Heart left ventricle (tissue), 13 donors: ENCODE measurements at regions not wholly inside any gene's neighbourhood (a gene's known extent, or its start where the extent isn't known, plus 50 kb on each side); places are given as distances from the start of the nearest gene placed in this dataset.

Source experiments
- POLR2A ChIP-seq, 2 donors: fragments of 450-650 bp; IDR thresholded peaks; one replicate each; pipeline ENCODE4 v1.6.1; 2017; ENCODE audit warnings: antibody characterized with exemption in 2 of 2, mild to moderate bottlenecking in 2 of 2, moderate library complexity in 2 of 2
- TF ChIP-seq, protein P1 (sequence below), 12 donors: fragments of 200-600 bp; sonication (generic) in 4 of 12; IDR thresholded peaks; one replicate each; pipeline versions ENCODE4 v1.5.0 to v1.8.0; 2018 to 2022; ENCODE audit warnings: antibody characterized with exemption in 12 of 12, mild to moderate bottlenecking in 5 of 12
- donor health status: ischemic (EF 13 %, LVEDD 7.1; RV severe dilation, severe dysfunction).
- donor health status: DM: no; HTN: yes; CAD: no.
- donor health status: DM: no; HTN: no; CAD: no.
- donor health status: ischemic (EF 25% LVEDD 6.9; RV normal size, moderate dysfunction).
- donor health status: ischemic (EF 25% LVEDD 5.7; RV mildly dilated, moderate dysfunction).
- donor health status: ischemic (EF 35%, LVEDD 5.7; RV mildly dilated, moderate dysfunction).
- donor health status: nonischemic (EF 11% LVEDD 7.7; RV severe dilation, severe dysfunction).
- donor health status: DM: yes; HTN: yes; CAD: no.
- donor health status: PGD.
- donor health status: ischemic (EF 29% LVEDD 5.4; RV normal size, mild dysfunction).
- donor health status: nonischemic (EF 23%, LVEDD 6.1; RV moderate dilation, normal function).

DNA sequence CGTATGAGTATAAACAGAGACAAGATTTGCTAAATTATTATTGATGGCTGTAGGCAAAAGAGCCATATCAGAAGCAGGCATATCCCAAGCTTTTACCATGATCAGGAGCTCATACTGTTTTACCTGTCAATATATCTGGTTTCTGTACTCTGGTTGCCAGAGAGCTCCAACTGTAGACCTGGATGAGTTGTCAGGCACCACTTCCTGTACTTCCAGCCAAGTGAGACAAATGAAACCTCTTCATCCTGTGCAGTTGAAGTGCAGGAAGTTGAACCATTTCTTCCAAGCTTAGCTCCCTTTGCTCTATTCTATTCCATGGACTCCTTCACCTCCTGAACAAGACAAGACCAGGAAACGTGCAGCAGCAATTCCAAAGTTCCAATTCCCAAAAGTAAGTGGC lies 115.6 kb downstream of the ZNF281 start:
- TF ChIP-seq, protein P1, sequence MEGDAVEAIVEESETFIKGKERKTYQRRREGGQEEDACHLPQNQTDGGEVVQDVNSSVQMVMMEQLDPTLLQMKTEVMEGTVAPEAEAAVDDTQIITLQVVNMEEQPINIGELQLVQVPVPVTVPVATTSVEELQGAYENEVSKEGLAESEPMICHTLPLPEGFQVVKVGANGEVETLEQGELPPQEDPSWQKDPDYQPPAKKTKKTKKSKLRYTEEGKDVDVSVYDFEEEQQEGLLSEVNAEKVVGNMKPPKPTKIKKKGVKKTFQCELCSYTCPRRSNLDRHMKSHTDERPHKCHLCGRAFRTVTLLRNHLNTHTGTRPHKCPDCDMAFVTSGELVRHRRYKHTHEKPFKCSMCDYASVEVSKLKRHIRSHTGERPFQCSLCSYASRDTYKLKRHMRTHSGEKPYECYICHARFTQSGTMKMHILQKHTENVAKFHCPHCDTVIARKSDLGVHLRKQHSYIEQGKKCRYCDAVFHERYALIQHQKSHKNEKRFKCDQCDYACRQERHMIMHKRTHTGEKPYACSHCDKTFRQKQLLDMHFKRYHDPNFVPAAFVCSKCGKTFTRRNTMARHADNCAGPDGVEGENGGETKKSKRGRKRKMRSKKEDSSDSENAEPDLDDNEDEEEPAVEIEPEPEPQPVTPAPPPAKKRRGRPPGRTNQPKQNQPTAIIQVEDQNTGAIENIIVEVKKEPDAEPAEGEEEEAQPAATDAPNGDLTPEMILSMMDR (IDR thresholded peaks at IDR 0.05): no peak
- no peak for TF ChIP-seq POLR2A (IDR thresholded peaks at IDR 0.05)
